GM12873 (cell line): ENCODE measurements at regions not wholly inside any gene's neighbourhood (a gene's known extent, or its start where the extent isn't known, plus 50 kb on each side); places are given as distances from the start of the nearest gene placed in this dataset.
A peak's percentile ranks its signal among the peaks of the same experiment; 100 is the strongest.

Source experiments
- CTCF ChIP-seq: IDR thresholded peaks from 2 replicates; pipeline ENCODE4 v1.5.1; 2012; ENCODE audit warnings: low read depth, mild to moderate bottlenecking, moderate library complexity, low read length, control low read depth; ENCODE audit not compliant: insufficient read depth; ENCODE audit errors: missing control alignments

GRCh38 chr11:87739261-87739660, 436.0 kb downstream of the RAB38 start:
- TF ChIP-seq CTCF, result no peak

GRCh38 chr11:87736928-87737327, 438.3 kb downstream of the RAB38 start:
- no peak for TF ChIP-seq CTCF

GRCh38 chr11:87726506-87726905, 448.7 kb downstream of the RAB38 start:
- TF ChIP-seq CTCF, result no peak

- no peak for TF ChIP-seq CTCF
Measured at GRCh38 chr11:87724358-87724757, 450.9 kb downstream of the RAB38 start.

GRCh38 chr11:87722756-87723565, 452.3 kb downstream of the RAB38 start:
- TF ChIP-seq CTCF, result peak; percentile 85

GRCh38 chr11:87719326-87720073, 455.7 kb downstream of the RAB38 start:
- no peak for TF ChIP-seq CTCF

- no peak for TF ChIP-seq CTCF
Measured at GRCh38 chr11:87712802-87713202, 462.4 kb downstream of the RAB38 start.
